ENCODE measurements at regions not wholly inside any gene's neighbourhood (a gene's known extent, or its start where the extent isn't known, plus 50 kb on each side); places are given as distances from the start of the nearest gene placed in this dataset.
A peak's percentile ranks its signal among the peaks of the same experiment; 100 is the strongest.

DNA sequence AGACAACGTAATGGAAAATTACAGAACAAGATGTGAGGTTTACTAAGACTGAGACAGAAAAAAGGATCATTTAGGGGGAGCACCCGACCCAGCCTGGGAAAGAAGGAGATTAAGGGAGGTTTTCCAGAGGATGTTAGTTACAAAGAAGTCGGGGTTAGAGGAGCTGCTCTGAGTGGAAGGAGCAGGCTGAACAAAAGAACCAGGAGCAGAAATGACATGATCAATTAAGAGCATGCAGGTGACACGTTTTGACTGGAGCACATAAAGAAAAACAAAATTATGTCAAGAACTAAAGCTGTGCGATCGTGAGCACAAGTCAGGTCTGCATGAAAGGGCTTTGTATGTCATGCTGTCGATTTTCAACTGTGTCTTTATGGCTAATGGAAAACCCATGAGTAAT, 417.3 kb upstream of the MARCKS start:
- DNase-seq, result no peak

DNA sequence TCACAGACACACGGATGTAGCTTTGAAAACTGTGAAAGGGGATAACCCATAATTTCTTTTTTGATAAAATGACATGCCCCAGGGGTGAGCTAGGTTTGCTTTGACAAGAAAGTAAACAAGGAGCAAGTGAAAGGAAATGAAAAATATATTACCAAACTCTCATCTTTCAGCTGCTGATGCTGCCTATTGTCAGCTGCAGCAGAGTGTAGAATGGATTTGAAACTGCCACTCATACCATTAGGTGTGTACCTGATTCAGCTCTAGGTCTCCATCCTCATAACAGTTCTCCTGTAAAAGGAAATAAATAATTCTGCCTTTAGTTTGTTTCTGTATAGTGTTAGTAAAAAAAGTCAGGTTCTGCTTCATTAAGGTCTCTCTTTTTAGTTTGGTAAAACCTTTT, 415.1 kb upstream of the MARCKS start:
- DNase-seq, result no peak

DNA sequence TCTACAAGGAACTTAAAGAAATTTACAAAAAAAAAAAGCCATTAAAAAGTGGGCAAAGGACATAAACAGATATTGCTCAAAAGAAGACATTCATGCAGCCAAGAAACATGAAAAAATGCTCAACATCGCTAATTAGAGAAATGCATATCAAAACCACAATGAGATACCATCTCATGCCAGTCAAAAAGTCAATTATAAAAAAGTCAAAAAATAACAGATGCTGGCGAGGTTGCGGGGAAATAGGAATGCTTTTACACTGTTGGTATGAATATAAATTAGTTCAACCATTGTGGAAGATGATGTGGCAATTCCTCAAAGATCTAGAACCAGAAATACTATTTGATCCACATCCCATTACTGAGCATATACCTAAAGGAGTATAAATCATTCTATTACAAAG, 411.9 kb upstream of the MARCKS start:
- DNase-seq, result no peak

DNA sequence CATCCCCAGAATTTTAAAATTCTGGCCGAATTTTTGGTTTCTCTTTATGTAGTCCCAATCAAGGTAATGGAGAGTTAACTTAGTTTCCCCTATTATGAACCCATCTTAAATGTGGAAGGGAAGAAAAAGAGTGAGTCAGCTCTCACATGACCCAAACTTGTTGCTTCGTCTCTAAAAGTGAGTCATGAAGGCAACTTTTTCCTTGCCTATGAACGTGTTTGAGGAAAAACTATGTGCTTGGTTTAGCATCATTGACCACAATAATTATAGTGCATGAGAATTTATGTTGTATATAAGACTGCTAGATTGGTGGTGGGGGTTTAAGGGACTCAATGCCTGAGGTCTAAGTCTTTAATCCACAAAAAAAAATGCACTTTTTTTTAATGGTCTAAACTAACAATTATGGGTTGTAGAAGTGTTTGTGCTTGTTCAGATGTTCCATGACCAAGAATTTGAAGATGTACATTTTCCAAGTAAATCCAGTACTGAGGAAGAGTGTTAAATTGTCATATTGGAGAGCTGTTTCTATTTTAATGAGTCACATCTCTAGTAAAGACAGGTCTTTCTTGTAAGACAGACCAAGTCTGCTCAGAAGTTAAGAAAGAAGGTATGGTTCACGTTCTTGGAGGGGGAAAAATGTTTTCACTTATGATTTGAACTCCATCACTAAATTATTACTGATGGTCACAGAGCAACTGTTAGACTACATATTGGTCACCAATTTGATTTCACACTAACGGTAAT, 409.9 kb upstream of the MARCKS start:
- peak; percentile 1 for DNase-seq

DNA sequence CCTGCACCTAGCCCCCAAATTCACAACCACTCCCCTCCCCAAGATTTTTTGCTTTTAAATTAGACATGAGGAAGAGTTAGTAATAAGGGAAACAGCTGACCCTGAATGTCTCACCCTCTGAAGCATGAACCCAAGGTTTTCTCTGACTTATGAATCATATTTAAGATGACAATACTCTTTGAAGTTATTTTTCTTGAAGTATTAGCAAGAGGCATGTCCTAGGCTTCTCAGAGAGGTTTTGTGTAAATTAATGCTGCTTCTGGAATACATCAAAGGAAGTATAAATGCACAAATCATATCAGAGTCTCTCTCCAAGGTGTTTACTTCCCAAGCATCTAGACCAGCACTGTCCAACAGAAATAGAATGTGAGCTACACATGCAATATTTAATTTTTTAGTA, 408.1 kb upstream of the MARCKS start:
- no peak for DNase-seq

DNA sequence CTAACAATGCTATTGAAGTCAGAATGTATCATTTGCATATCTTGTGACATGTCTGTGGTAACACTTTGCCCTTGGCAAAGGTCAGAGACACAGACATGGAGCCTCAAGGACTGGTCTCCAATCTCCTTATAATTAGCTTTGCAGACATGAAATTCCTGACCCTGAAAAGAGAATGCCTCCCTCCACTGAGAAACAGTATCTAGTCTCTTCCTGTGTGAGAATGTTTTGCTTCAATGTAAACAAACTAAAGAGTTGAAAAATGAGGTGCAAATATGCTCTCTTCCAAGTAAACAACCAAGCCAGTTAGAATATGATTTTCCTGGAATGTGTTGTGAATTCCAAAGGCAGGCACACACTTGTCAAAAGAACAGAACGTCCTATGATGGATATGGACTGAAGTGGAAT, 407.1 kb upstream of the MARCKS start:
- DNase-seq, result no peak

DNA sequence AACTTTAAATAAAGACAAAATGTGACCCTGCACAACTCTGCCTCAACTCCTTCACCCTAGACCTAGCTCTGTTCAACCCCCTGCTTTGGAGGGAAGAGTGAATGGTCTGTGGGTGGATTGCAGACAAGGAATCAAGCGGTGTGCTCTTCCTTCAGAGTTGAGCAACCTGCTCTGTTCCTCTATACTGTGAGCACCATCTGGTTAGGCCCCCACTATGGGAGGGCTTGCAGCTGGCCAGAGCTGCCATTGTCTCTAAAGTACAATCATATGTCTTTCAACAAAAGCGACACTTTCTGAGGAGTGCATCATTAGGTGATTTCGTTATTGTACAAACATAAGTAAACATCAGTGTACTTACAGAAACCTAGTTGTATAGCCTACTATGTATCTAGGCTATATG, 406.1 kb upstream of the MARCKS start:
- no peak for DNase-seq

DNA sequence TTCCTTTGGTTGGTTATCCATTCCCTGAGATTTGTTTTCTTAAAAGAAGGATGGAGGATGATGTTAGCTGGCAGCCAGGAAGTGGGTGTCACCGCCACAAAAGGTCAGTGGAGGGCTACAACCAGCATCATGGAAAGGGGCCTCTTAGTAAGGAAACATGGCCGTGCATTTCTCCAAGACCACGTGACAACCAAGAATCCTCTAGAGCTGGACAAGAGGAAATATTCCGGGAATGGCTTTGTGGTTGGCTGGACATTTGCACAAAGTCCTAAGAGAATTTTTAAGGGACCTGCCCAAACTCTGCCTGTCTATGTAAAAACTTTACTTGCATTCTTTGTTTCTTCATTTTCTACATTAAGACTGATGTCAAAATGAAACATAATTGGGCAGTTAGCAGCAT, 399.9 kb upstream of the MARCKS start:
- no peak for DNase-seq

DNA sequence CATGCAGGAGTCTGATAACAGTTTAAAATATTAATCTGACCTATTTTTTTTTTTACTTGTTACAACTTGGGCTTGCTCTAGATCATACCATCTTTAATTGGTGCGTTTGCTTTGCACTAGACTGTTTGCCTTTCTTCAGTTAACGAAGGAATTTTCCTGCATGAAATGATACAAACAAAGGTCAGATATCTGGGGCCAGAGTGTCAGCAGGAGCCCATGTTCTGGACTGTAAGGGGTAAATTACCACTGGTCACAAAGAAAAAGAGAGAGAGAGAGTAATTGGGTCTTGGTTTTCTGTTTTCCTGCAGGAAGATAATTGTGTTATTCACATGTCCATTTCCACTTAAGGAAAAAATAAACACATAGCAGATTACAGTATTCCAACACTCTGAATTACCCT, 399.4 kb upstream of the MARCKS start:
- no peak for DNase-seq

DNA sequence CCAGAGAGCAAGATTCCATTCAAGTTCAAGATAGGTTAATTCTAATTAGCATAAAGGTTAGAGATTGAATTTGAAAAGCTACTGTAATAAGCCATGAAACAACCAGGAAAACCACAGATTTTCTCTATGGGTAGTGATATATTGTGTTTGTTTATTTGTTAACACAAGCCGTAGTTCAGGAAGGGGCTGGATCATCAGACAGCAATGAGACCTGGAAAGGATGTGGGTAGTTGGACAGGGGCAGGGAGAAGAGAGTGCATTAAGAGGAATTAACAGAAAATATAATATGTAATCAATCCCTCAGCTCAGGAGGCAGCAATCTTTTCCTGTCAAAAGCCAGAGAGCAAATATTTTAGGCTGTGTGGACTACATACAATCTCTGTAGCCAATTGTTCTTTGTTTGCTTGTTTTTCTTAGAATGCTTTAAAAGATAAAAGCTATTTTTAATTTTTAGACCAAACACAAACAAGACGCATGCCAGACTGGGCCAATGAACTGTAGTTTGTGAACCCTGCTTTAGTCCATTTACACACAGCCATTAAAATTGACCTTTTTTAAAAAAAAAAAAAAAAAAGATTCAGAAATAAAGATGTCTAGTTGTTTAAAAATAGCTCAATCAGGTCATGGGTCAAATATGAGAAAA, 398.7 kb upstream of the MARCKS start:
- DNase-seq, result no peak

DNA sequence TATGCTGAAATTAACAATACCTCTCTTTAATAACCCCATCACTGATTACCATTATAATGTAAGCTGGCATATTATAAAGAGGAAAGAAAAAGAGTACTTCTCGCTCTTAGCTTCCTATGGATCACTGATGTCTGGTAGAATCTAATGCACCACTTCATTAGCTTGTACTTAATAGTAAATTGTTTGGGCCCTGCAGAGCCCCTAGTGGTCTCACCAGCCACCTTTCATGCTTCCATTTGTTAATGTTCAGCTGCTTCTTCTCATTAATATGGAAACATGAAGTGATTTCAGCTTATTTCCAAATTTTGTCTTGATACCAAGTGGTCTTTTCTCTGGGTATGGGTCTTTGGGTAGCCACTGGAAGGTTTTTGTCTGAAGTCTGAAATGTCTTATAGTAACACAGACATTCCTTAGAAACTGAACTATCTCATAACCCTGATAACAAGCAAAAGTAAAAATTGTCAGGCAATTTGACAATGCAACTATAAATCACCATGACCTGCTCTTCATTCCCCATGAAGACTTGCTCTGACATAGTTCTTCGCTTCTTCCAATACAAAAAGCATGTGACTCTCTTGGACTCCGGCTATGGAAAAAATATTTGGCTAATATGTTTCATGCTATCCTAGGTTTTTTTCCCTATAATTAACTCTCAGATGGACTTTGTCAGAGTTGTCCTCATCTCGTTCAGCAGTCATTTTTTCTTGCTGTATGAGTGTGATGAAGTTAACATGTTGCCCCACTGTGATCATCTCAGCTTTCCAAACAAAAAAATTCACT, 395.8 kb upstream of the MARCKS start:
- no peak for DNase-seq

DNA sequence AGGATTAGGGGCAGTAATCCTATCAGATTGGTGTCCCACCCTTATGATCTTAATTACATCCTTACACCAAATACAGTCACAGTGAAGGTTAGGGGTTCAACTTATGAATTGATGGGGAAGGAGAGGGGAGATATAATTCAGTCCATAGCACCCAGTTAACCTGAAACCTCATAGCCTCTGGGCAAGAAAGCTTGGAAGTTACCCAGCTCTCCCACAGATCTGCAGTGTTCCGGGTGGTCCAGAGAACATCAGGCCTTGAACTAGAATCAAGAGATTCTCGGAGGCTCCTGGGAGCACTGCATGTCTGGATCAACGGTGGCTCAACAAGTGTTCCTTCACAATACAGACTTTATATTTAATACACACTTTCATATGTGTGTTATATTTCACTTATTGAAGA, 392.6 kb upstream of the MARCKS start:
- no peak for DNase-seq

DNA sequence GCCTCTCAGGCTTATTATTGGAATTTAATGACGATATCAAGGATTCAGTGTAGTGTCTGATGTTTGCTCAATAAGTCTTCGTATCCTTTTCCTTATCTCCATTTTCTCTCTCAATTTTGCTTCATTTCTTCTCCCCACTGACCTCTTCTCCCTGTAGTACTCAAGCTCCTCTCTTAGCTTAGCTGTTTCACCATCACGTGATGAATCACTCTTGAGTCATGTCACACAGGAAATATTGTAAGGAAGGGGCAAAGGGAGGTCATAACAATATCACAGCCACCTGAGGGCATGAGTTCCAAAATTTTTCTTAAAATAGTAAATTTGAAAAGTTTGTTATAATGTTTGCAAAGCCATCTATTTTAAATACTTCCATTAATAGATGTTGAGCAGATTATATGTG, 392.2 kb upstream of the MARCKS start:
- DNase-seq, result no peak

DNA sequence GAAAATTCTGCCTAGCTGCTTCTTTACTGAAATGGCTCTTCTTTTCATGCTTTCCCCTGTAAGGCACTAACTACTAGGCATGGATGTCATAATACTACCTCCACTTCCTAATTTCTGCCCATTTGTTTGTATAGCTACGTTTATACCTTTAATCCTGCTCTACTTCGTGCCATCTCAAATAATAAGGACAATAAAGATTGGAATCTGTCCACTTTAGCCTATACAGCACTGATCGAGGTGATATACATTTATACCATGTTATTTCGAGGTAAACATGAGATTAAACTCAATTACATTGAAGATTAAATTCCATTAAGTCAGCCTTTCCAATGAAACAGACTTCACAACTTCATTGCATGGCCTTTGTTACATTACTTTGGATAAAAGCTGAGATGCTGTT, 390.6 kb upstream of the MARCKS start:
- DNase-seq, result no peak

DNA sequence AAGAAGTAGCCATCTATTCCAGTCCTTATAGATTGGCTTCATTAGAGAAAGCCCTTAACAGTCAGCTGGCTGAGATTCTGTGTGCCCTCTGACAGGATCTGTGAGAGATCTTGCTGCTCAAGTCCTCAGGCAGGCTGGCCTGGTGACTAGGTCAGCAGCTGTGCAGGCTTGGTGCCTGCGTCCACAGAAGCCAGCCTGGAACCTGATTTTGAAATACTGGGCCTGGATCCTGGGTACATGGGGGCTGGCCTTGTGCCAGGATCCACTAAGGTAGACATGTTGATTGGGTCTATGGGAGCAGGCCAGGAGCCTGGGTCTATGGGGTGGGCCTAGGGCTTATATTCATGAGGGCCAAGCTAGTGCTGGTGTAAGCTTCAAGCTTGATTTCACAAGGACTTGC, 381.8 kb upstream of the MARCKS start:
- DNase-seq, result no peak

DNA sequence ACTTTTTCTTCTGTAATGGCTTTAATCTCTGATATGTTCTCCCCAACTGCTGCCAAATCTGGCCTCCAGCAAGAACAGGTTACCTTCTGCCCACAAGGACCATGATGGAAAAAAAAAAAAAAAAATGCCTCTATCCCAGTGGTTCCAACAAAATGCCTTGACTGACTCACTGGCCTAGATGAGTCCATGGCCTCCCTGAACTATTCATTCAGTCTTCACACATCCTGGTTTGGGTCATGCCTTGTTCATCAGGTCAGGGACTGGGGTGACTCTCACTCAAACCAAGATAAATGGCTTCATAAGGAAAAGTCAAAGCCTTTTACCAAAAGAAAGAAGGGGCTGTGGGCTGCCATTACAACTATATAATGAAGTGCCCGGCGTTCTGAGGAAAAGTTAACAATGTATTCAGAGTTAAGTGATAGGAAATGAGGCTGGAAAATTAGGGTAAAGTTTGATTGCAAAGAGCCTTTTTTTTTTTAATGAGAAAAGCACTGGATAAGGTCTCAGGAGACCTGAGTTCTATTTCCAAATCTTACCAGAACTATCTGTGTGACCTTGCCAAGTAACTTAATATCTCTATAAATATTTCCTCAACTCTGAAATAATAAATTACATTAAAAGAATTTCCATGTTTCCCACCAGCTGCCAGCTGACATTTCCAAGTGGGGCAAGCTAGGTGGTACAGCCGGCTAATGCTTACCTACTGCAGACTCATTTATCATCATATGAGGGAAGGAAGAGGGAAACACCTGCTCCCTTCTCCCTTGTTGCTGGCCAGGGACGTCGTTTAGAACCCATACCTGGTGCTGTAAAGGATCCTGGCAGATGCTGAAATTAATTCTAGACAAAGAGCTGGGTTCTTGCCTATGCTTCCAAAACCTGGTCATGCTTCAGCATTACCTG, 380.0 kb upstream of the MARCKS start:
- DNase-seq, result no peak

DNA sequence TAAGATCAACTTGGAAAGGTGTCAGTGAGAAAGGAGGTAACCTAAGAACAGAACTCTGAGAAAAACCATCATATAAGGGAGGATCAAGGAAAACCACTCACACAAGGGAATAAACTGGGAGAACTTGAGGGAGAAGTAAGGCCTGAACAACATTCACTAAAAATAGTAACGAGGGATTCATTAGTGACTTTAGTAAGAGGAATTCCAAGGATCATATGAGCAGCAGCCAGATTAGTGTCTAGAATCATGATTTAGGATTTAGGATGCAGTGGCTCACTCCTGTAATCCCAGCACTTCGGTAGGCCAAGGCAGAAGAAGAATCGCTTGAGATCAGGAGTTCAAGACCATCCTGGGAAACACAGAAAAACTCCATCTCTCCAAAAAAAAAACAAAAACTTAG, 376.5 kb upstream of the MARCKS start:
- no peak for DNase-seq

DNA sequence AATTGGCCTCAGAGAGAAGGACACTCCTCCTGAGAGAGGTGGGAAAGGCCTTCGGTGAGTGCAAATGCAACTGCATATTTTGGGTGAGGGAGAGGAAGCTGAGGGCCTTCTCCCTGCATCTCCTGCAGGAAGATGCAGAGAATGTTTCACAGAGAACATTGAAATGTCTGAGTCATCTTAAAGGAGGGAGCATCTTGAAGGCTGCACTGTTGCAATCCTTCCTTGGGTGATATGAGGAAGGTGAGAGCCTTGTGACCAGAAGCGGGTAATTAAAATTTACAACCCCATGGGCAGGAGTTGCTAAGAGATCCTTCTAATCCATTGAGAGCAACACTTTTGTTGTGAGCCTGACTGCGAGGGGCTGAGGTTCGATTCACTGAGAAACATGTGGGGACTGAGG, 375.7 kb upstream of the MARCKS start:
- DNase-seq, result no peak

DNA sequence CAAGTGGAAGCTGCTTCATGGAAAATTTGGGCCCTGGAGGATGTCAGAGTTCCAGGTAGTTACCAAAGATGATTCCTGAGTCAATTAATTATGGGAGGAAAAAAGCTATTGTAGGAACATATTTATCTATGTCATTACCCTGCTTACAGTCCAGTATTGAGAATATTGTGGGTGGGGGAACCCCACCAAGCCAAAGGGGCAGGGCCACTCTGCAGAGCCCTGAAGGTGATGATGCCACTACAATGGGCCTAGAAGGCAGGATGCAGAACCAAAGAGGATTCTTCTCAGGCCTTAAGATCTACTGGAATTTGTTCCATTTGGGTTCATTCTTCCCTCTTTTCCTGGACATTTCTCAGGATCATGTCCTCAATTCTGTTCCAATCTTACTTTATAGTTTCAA, 375.2 kb upstream of the MARCKS start:
- no peak for DNase-seq

DNA sequence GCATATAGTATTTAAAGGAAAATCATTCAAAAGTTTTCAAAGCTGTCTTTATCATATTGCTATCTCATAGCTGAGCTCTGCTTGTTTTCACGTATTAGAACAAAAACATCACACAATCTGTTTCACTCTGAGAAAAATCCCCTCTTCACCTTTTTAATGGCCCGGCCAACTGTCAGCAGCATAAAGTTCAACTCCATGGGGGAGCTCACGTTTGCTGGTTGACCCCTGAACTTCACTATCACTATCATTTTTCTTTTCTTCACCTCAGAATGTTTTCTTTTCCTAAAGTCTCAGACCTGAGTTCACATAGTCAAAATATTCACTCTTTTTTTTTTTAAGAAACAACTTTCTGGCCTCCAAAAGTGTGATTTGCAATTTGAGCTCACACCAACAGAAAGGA, 374.4 kb upstream of the MARCKS start:
- DNase-seq, result no peak

DNA sequence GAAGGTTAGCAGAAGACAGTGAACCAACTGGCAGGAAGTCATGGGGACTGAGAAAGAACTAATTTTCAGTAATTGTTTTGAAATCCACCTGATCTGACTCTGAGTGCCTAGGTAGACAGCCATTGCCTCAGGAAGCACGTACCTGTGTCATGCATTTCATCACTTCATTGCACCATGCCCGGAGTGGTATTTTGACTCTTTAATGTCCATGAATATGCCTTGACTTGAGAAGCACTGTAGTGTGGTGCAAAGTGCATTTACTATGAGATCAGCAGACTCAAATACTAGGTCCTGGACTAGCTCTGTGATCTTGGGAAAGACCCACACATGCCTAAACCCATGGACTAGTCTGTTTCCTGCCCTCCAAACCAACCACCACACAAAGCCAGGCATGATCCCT, 370.9 kb upstream of the MARCKS start:
- DNase-seq, result no peak

DNA sequence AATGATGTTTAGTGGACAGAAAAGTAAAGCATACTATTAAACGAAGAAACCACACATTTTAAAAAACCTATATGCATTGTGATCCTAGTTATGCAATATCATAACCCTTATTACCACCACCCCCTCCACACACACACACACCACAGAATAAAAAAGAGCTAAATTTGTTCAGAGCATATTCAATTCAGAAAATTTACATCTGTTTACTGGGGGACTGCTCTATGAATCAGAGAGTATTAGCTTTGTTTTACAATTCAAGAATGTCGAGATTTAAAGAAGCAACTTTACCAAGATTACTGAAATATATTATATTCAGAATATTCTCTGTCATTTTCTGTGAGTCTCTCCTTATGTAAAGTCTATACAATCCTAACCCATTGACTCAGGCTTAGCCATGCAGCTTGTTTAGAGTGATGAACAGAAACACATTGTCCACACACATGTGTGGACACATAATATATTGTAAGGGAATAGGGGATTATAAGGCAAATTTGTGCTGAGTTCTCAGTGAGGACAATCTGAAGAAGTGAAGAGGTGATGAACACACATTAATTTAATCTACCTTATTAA, 369.6 kb upstream of the MARCKS start:
- DNase-seq, result no peak

DNA sequence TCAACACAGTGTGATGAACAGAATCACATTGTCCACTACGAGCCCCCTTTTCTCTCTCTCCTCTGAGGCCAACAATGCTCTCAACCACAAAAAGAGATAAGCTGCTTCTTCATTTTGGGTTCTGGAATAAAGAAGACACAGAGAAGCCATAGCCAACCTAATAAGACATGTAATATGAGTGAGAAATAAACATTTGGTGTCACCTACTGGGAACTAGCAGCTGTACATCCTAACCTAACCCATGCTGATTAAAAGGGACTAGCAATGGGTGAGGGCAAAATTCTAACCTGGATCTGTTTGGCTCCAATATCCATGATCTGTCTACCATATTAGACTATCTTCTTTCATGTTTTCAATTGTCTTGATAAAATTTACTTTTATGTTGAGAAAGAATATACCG, 369.1 kb upstream of the MARCKS start:
- DNase-seq, result no peak

Data from activated CD4-positive, alpha-beta T cell treated with anti-CD3 and anti-CD28 coated beads, Interleukin-2, Interleukin-6, amounts not matched to agents 100 ng/mL and 50 ng/mL, durations not matched to agents 16 hours and 8 hours (primary cell).